HL-60 (cell line): ENCODE measurements at regions not wholly inside any gene's neighbourhood (a gene's known extent, or its start where the extent isn't known, plus 50 kb on each side); places are given as distances from the start of the nearest gene placed in this dataset.

Experiments used
- DNase-seq, 2 experiments: peaks; one replicate each; pipeline ENCODE4 v3.0.0-alpha.2; 2010 to 2020; ENCODE audit warnings: low read depth in 1 of 2, low spot score in 1 of 2
- H3K27ac ChIP-seq: fragments of 250-450 bp; sonication (Bioruptor Pico); replicated peaks from 2 replicates; pipeline ENCODE4 v1.5.1; 2020; ENCODE audit warnings: mild to moderate bottlenecking, moderate library complexity
- H3K27me3 ChIP-seq: fragments of 250-450 bp; sonication (Bioruptor Pico); 2 replicates; pipeline ENCODE4 v1.5.1; 2021; ENCODE audit warnings: mild to moderate bottlenecking, moderate library complexity; ENCODE audit not compliant: insufficient read depth, poor library complexity, severe bottlenecking
- H3K4me3 ChIP-seq: replicated peaks from 2 replicates; pipeline ENCODE4 v1.5.1; 2011; ENCODE audit warnings: mild to moderate bottlenecking, control low read depth, low read length; ENCODE audit not compliant: insufficient read depth
- GABPA ChIP-seq: IDR thresholded peaks from 2 replicates; pipeline ENCODE4 v1.6.1; 2012; ENCODE audit warnings: low read depth
- POLR2AphosphoS5 ChIP-seq: IDR thresholded peaks from 2 replicates; pipeline ENCODE4 v1.6.1; 2012; ENCODE audit warnings: low read depth
- SPI1 ChIP-seq: IDR thresholded peaks from 2 replicates; pipeline ENCODE4 v1.6.1; 2012; ENCODE audit warnings: low read depth, mild to moderate bottlenecking, borderline replicate concordance
- TF ChIP-seq, protein P1 (sequence below): IDR thresholded peaks from one replicate; pipeline ENCODE4 v1.5.1; 2011; ENCODE audit warnings: low read length, control low read depth, inconsistent platforms; ENCODE audit not compliant: insufficient read depth
- TF ChIP-seq, protein P2 (sequence below): IDR thresholded peaks from 2 replicates; pipeline ENCODE4 v1.6.1; 2012; ENCODE audit warnings: low read depth; ENCODE audit not compliant: insufficient replicate concordance

DNA sequence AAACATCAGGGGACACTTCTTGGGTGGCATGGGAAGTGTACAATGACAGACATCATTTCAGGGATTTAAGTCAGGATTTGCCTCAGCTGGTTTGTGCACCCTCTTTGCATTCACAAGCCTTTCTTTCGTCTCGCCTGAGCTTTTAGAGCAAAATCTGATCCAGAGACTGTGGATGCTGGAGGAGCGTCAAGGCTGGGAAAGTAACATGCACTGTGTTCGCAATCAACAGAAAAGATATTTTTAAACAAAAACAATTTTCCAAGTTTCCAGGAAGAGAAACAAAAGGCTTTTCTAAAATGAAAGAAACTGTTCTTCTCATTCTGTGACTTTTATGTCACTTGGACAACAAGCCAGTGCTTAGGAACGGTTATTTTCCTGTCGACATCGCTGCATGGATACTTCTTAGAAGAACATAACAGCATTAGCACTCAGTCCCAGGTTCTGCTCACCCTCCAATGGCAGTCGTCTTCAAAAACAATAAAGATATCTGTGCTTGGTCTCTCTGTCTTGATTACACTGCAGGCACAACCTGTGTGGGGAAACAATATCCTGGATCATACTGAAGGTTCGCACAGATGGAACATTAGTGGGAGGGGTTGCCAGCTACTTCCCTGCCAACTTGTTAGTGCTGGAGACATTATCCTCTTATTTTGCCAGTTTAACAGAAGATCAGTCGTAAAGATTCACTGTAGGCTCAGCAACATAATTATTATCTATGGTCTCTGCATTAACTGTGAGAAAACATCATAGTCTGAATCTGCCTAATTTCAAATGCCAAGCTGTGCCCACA is 403.3 kb upstream of the ATP2B1 start:
- TF ChIP-seq SPI1 (no peak), POLR2AphosphoS5 (no peak), GABPA (no peak)
- TF ChIP-seq, protein P1, sequence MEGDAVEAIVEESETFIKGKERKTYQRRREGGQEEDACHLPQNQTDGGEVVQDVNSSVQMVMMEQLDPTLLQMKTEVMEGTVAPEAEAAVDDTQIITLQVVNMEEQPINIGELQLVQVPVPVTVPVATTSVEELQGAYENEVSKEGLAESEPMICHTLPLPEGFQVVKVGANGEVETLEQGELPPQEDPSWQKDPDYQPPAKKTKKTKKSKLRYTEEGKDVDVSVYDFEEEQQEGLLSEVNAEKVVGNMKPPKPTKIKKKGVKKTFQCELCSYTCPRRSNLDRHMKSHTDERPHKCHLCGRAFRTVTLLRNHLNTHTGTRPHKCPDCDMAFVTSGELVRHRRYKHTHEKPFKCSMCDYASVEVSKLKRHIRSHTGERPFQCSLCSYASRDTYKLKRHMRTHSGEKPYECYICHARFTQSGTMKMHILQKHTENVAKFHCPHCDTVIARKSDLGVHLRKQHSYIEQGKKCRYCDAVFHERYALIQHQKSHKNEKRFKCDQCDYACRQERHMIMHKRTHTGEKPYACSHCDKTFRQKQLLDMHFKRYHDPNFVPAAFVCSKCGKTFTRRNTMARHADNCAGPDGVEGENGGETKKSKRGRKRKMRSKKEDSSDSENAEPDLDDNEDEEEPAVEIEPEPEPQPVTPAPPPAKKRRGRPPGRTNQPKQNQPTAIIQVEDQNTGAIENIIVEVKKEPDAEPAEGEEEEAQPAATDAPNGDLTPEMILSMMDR = no peak
- TF ChIP-seq, protein P2, sequence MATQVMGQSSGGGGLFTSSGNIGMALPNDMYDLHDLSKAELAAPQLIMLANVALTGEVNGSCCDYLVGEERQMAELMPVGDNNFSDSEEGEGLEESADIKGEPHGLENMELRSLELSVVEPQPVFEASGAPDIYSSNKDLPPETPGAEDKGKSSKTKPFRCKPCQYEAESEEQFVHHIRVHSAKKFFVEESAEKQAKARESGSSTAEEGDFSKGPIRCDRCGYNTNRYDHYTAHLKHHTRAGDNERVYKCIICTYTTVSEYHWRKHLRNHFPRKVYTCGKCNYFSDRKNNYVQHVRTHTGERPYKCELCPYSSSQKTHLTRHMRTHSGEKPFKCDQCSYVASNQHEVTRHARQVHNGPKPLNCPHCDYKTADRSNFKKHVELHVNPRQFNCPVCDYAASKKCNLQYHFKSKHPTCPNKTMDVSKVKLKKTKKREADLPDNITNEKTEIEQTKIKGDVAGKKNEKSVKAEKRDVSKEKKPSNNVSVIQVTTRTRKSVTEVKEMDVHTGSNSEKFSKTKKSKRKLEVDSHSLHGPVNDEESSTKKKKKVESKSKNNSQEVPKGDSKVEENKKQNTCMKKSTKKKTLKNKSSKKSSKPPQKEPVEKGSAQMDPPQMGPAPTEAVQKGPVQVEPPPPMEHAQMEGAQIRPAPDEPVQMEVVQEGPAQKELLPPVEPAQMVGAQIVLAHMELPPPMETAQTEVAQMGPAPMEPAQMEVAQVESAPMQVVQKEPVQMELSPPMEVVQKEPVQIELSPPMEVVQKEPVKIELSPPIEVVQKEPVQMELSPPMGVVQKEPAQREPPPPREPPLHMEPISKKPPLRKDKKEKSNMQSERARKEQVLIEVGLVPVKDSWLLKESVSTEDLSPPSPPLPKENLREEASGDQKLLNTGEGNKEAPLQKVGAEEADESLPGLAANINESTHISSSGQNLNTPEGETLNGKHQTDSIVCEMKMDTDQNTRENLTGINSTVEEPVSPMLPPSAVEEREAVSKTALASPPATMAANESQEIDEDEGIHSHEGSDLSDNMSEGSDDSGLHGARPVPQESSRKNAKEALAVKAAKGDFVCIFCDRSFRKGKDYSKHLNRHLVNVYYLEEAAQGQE = no peak
- no peak for DNase-seq
- H3K27me3 ChIP-seq = no peaks in the 10 kb centered on the region
- no peak overlapping the region for H3K27ac ChIP-seq
- H3K4me3 ChIP-seq = no peak overlapping the region

DNA sequence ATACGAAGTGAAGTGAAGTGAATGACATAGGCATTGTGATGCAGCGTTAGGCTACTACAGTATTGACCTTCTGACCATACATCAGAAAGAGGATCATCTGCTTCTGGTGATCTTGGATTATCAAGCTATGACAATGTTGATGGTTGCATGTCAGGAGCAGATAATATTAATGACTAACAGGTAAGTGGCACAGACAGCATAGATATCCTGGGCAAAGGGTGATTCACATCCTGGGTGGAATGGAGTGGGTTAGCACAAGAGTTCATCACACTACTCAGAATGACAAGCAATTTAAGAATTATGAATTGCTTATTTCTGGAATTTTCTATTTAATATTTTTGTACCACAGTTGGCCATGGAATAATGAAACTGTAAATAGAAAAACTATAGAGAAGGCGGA is 397.9 kb upstream of the ATP2B1 start:
- no peak overlapping the region for H3K27ac ChIP-seq
- no peak for DNase-seq

DNA sequence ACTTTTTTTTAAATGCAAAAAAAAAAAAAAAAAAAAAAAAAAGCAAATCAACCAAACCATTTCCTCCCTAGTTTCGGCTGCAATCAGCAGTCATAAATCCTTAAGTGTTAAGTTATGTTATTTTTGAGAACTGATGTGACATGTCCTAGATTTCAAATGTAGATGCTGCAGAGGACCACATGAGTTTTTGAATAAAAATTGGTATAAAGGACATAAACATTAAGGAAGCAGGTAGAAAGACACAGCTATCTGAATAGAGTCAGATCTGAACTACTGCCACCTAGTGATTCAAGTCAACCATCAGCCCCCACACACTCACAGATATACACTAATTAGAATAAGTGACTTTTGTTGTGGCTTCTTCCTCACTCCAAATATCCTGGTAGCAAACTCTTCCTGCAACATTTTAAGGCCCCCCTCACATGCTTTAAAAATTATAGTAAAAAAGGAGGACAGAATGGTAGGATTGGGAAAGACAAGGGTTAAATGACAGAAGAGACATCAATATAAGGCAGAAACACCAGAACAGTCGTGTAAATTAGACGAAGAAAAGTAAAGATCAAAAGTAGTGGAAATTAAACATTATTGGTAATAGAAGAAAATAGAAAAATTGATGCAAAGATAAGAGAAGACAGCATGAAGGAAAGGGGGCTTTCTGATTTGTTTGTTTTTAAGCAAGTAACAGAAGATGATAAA is 394.5 kb upstream of the ATP2B1 start:
- TF ChIP-seq, protein P2 = no peak
- TF ChIP-seq, protein P1 = peak; percentile 33
- no peak overlapping the region for H3K27ac ChIP-seq
- no peaks in the 10 kb centered on the region for H3K27me3 ChIP-seq
- H3K4me3 ChIP-seq = no peak overlapping the region
- DNase-seq = peak in 1 of 2 experiments; percentile 23

More for the DNA sequence above, 397.9 kb upstream of the ATP2B1 start:
- no peaks in the 10 kb centered on the region for H3K27me3 ChIP-seq
- H3K4me3 ChIP-seq = no peak overlapping the region
- TF ChIP-seq, protein P1 = no peak
- TF ChIP-seq POLR2AphosphoS5 = no peak
